GM13977 (cell line): ENCODE measurements at regions not wholly inside any gene's neighbourhood (a gene's known extent, or its start where the extent isn't known, plus 50 kb on each side); places are given as distances from the start of the nearest gene placed in this dataset.

Experiments
- DNase-seq: peaks from one replicate; pipeline ENCODE4 v3.0.0; 2012; ENCODE audit warnings: low spot score
- CTCF ChIP-seq: IDR thresholded peaks from 2 replicates; pipeline ENCODE4 v1.5.1; 2012; ENCODE audit warnings: mild to moderate bottlenecking, control low read depth; ENCODE audit not compliant: insufficient read depth; ENCODE audit errors: extremely low read depth, missing control alignments
- in situ Hi-C: fragments of 300-500 bp; cut with MboI; formaldehyde crosslinking; loops from one replicate; pipeline ENCODE4 v1.12.0; 2022; ENCODE audit warnings: low sequenced_read_pairs, low pct_unique_long_range_greater_than_20kb, mixed read lengths, inconsistent platforms; ENCODE audit not compliant: unreplicated experiment

- DNase-seq = no peak
- TF ChIP-seq CTCF = no peak
- in situ Hi-C loops = no loop called here
These were observed 171.1 kb upstream of the PITX2 start for GRCh38 chr4:110793890-110794554.

GRCh38 chr4:110795971-110796370, 173.1 kb upstream of the PITX2 start:
- no peak for TF ChIP-seq CTCF
- DNase-seq = no peak
- in situ Hi-C loops = no loop called here

- no peak for DNase-seq
- in situ Hi-C loops = no loop called here
- TF ChIP-seq CTCF = no peak
These were observed 174.6 kb upstream of the PITX2 start for GRCh38 chr4:110797486-110797885.

GRCh38 chr4:110798687-110799086, 175.8 kb upstream of the PITX2 start:
- in situ Hi-C loops = no loop called here
- TF ChIP-seq CTCF = no peak
- no peak for DNase-seq

- no peak for TF ChIP-seq CTCF
- DNase-seq = no peak
These were observed 176.3 kb upstream of the PITX2 start for GRCh38 chr4:110799211-110799610.

GRCh38 chr4:110801591-110801990, 178.7 kb upstream of the PITX2 start:
- in situ Hi-C loops = no loop called here
- no peak for TF ChIP-seq CTCF
- no peak for DNase-seq

More at GRCh38 chr4:110799211-110799610, 176.3 kb upstream of the PITX2 start:
- in situ Hi-C loops = no loop called here
